GM12865 (cell line): ENCODE measurements at regions not wholly inside any gene's neighbourhood (a gene's known extent, or its start where the extent isn't known, plus 50 kb on each side); places are given as distances from the start of the nearest gene placed in this dataset.

ENCODE experiments used
- DNase-seq: peaks from one replicate; pipeline ENCODE4 v3.0.0; 2010; ENCODE audit warnings: low read depth
- H3K4me3 ChIP-seq: 2 replicates; pipeline ENCODE4 v1.5.1; 2011; ENCODE audit warnings: mild to moderate bottlenecking, low read depth, low read length, control low read depth
- TF ChIP-seq, protein P1 (sequence below): IDR thresholded peaks from 2 replicates; pipeline ENCODE4 v1.5.1; 2011; ENCODE audit warnings: low read length, control low read depth, low read depth, inconsistent platforms; ENCODE audit not compliant: insufficient read depth; ENCODE audit errors: missing control alignments

DNA sequence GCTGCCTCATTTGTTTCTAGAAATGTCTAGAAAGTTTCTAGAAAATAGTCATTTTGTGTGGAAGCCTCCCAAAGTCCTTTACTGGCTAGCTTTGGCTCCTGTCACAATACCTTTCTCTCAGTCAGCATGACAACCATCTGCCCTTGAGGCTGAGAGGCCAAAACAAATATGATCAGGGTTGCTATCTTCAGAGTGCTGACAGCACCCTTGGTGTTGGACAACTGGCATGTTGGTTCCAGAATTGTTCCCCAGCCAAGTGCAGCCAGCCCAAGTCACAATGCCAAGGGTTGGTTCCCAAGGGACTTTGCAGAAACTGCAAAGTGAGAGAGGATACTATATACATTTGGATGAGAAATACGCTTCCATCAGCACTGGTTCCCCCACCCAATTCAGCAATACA lies 140.9 kb upstream of the GAS1 start:
- TF ChIP-seq, protein P1, sequence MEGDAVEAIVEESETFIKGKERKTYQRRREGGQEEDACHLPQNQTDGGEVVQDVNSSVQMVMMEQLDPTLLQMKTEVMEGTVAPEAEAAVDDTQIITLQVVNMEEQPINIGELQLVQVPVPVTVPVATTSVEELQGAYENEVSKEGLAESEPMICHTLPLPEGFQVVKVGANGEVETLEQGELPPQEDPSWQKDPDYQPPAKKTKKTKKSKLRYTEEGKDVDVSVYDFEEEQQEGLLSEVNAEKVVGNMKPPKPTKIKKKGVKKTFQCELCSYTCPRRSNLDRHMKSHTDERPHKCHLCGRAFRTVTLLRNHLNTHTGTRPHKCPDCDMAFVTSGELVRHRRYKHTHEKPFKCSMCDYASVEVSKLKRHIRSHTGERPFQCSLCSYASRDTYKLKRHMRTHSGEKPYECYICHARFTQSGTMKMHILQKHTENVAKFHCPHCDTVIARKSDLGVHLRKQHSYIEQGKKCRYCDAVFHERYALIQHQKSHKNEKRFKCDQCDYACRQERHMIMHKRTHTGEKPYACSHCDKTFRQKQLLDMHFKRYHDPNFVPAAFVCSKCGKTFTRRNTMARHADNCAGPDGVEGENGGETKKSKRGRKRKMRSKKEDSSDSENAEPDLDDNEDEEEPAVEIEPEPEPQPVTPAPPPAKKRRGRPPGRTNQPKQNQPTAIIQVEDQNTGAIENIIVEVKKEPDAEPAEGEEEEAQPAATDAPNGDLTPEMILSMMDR: no peak
- DNase-seq: no peak
- no peak overlapping the region for H3K4me3 ChIP-seq

DNA sequence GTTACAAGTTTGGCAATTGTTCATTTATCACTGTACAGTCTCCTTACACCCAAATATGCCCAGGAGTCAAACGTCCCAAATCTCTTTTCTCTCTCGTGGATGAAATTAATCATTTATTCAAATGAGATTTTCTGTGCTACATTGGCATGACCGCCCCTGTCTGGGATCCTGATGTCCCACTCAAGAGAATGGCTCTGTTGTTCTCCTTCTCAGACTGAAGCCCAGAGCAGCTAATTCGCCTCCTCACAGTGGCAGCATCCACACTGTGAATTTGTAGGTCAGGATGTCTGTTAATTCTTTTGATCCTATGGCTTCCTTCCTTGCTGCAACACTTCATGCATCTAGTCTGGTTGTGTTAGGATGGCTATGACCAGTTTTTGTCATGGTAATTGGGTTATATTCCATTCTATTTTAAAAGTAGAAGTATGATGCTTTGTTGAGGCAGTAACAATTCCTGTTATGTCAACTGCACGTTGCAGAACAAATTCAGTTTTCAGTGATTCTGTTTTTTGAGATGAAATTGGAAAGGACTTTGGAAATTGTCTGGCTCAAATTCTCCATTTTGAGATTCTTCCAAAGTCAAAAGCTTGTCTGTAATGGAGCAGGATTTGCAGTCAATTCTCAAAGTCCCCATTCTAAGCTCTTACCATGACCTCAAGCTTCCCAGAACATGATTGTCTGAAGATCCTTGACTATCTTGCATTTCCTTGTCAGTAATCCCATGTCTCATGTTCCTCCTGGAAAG lies 141.5 kb upstream of the GAS1 start:
- H3K4me3 ChIP-seq: no peak overlapping the region
- TF ChIP-seq, protein P1: no peak
- no peak for DNase-seq

DNA sequence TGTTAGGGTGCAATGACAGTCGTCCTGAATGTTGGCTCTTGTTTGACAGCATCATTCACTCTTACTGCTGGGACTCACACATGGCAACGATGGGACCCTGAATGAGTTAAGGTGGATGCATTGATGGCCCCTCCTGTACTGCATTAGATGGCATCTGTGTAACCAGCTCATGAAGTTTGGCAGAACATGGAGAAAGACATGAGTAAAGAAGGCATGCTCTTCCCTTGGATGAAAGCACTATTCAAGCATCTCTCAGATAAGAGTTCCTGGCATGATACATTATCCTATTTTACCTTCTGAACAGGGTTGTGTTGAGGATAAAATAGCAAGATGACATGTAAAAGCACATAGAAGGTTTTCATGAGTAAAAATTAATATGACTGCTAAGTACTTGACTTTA lies 142.2 kb upstream of the GAS1 start:
- no peak for DNase-seq
- TF ChIP-seq, protein P1: no peak

DNA sequence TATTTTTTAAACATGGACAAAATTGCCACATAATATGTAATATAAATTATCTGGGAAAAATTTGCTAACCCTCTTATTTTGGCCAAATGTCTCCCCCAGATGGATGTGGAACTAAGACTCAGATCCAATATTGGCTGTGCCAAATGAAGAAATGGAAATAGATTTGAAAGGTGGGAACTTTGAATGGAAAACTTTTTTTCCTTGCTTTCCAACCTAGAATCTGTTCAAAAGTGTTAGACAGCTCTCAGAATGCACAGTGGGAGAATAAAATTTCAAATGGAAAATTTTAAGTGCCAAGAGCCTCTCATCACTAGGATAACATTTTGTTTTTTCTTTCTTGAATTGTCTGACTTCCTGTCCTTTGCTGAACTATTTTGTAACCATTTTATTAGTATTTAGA lies 142.6 kb upstream of the GAS1 start:
- no peak for DNase-seq
- TF ChIP-seq, protein P1: no peak
- no peak overlapping the region for H3K4me3 ChIP-seq

More for the DNA sequence above, 142.2 kb upstream of the GAS1 start:
- H3K4me3 ChIP-seq: no peak overlapping the region

DNA sequence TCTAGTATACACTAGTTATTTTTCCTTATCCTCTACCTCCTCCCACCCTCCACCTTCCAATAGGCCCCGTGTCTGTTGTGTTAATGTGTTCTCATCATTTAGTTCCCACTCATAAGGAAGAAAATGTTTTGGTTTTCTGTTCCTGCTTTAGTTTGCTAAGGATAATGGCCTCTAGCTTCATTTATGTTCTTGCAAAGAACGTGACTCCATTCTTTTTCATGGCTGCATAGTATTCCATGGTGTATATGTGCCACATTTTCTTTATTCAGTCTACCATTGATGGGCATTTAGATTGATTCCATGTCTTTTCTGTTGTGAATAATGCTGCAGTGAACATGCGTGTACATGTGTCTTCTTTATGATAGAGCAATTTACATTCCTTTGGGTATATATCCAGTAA lies 146.5 kb upstream of the GAS1 start:
- H3K4me3 ChIP-seq: no peak overlapping the region
- TF ChIP-seq, protein P1: no peak
- DNase-seq: no peak

DNA sequence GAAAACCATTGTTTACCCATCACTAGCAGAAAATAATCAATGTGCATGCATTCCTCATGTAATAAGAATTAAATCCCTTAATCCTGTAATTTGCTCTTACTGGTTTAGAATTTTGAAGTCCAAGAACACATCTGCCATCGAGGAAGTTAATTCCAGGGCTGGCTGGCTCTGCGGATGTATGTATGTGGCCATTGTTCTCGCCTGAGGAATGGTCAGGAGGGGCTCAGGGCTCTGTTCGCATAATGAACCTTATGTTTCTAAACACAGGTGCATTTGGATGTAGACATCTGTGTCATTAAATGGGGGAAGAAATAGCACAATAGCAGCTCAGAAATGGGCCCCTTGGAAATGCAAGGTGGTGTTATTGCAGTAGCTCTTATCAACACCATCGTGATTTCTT lies 148.6 kb upstream of the GAS1 start:
- TF ChIP-seq, protein P1: no peak
- DNase-seq: no peak
- H3K4me3 ChIP-seq: no peak overlapping the region

DNA sequence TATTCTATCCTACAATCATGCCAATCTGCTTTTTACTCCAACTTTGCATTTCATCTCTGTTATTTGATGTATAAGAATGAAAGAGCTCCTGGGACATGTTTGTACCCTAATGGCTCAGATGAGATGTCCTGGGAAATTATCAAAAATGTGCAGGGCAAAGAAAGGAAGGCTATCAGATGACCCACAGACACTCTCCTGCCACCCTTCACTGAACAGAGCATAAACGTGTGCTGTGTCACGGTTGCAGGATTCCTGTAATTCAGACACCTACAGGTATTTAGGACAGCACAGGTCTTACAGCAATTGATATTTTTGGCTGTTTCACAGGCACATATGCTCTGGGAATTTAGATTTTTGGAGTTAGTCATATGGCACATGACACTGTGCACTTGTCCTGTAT lies 149.2 kb upstream of the GAS1 start:
- DNase-seq: no peak
- TF ChIP-seq, protein P1: no peak
- H3K4me3 ChIP-seq: no peak overlapping the region
